GM13977 (cell line): ENCODE measurements at regions not wholly inside any gene's neighbourhood (a gene's known extent, or its start where the extent isn't known, plus 50 kb on each side); places are given as distances from the start of the nearest gene placed in this dataset.
"Not testable (repeated sequence)": the region's sequence is repeated elsewhere in the genome, so short reads cannot be mapped to it uniquely, and the experiment has no call there.

Experiments used
- DNase-seq: peaks from one replicate; pipeline ENCODE4 v3.0.0; 2012; ENCODE audit warnings: low spot score
- in situ Hi-C: fragments of 300-500 bp; cut with MboI; formaldehyde crosslinking; loops from one replicate; pipeline ENCODE4 v1.12.0; 2022; ENCODE audit warnings: low sequenced_read_pairs, low pct_unique_long_range_greater_than_20kb, mixed read lengths, inconsistent platforms; ENCODE audit not compliant: unreplicated experiment
- TF ChIP-seq, protein P1 (sequence below): IDR thresholded peaks from 2 replicates; pipeline ENCODE4 v1.5.1; 2012; ENCODE audit warnings: mild to moderate bottlenecking, control low read depth; ENCODE audit not compliant: insufficient read depth; ENCODE audit errors: extremely low read depth, missing control alignments

DNA sequence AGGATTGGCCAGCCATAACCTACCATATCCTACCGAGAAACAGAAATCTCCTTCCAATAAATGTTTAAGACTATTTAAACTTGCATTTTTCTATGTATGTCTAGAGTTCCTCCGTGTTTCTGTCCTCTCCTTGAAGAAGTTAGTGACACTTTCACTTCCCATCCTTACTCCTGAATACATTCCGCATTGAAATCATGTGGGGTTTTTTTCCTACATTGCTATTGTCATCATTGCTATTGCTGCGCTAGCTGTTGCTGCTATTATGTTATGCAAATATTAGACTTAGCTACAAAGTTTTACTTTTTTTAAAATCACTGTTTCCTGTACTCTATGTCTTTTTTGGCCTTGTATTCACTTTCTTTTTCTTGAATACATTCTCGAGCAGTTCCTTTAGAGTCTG, 83.3 kb upstream of the NEK6 start:
- no peak for DNase-seq
- TF ChIP-seq, protein P1, sequence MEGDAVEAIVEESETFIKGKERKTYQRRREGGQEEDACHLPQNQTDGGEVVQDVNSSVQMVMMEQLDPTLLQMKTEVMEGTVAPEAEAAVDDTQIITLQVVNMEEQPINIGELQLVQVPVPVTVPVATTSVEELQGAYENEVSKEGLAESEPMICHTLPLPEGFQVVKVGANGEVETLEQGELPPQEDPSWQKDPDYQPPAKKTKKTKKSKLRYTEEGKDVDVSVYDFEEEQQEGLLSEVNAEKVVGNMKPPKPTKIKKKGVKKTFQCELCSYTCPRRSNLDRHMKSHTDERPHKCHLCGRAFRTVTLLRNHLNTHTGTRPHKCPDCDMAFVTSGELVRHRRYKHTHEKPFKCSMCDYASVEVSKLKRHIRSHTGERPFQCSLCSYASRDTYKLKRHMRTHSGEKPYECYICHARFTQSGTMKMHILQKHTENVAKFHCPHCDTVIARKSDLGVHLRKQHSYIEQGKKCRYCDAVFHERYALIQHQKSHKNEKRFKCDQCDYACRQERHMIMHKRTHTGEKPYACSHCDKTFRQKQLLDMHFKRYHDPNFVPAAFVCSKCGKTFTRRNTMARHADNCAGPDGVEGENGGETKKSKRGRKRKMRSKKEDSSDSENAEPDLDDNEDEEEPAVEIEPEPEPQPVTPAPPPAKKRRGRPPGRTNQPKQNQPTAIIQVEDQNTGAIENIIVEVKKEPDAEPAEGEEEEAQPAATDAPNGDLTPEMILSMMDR, result no peak
- in situ Hi-C loops, result no loop called here

DNA sequence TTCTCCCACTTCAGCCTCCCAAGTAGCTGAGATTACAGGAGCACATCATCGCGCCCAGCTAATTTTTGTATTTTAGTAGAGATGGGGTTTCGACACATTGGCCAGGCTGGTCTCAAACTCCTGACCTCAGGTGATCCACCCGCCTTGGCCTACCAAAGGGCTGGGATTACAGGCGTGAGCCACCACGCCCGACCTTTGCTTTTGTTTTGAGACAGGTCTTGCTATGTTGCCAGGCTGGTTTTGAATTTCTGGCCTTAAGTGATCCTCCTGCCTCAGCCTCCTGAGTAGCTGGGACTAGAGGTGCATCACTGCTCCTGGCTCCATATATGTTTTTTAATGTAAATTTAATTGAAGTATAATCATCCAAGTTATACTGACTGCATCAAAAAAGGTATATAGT, 80.2 kb upstream of the NEK6 start:
- DNase-seq, in situ Hi-C loops: not testable (repeated sequence)

DNA sequence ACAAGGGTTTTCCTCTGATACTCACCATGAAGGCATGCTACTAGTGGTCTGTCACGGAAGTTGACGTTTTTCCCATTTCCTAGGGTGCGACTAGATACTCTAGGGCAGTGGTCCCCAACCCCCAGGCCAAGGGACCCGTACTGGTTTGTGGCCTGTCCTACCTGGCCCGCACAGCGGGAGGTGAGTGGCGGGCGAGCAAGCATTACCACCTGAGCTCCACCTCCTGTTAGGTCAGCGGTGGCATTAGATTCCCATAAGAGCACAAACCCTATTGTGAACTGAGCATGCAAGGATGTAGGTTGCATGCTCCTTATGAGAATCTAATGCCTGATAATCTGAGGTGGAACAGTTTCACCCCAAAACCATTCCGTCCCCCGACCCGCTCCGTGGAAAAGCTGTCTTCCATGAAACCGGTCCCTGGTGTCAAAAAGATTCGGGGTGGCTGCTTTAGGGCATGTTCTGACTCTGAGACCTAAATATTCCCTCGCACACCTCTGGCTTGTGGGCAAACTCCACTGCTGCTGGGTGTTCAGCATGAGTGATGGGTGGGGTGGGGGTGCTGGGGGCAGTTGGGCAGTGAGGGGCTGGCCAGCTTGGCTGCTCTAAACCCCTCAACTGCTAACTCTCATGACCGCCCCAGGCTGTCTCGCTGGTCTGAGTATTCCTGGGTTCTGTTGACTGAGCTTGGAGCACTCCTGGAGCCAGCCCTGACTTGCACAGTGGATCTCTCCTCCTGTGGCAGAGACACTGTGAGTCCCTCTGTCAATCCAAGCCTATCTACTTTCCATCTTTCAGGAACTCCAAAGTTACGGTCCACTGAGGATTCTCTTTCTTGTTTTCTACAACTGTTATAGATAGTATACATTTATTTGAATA, 78.3 kb upstream of the NEK6 start:
- in situ Hi-C loops, result no loop called here
- DNase-seq, result no peak
- TF ChIP-seq, protein P1, result no peak

DNA sequence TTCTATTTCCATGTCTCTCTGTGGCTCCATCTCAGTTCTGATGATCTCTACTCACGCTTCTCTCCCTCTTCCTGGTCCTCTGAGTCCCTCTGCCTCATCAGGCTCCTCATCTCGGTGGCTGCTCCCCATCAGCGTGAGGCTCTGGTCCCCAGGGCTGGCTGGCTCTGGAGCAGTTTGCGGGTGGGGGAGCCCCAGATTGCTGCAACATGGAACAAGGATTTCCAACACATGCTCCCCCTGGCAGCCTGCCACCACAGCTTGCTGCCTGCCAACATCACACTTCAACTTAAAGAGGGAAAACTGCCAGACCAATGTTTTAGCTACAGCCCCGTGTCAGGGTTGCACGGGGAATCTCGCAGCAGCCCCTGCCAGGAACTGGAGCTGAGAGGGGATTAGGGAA, 77.2 kb upstream of the NEK6 start:
- in situ Hi-C loops, result no loop called here
- no peak for DNase-seq
- TF ChIP-seq, protein P1, result no peak

DNA sequence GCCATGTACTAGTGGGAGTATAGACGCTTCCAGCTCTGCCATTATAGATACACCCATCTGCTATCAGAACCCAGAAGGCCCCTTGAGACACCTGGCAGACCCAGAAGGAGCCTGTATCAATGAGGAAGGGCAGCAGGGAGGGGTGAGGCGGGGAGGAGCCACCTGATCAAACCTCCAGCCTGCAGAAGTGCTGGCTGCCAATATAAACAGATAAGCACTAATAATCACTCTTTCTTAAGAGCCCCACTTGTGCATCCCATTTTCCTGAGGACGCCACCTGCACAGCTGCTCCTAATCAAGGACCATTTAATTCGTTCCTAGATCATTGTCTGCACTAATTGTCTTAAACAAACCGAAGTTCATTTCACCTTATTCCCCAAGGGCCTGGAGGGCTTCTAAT, 75.0 kb upstream of the NEK6 start:
- TF ChIP-seq, protein P1, result no peak
- in situ Hi-C loops, result no loop called here

DNA sequence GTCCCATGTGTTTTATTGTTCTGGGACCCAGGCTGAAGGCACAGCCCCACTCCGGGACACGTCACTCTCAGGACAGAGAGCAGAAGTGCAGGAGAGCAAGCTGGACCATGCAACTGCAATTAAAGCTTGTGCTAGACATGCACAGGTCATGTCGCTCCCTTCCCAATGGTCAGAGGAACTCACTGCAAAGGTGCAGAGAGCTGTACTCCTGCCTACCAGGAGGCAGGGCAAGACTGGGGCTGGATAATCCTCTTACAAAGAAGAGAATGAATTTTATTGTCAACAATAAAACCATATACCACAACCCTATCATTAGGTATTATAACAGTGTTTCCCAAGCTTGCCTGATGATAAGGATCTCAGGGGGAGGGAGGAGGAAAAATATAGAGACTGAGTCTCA, 74.0 kb upstream of the NEK6 start:
- in situ Hi-C loops, result no loop called here
- no peak for DNase-seq
- TF ChIP-seq, protein P1, result no peak

More for the DNA sequence above, 75.0 kb upstream of the NEK6 start:
- no peak for DNase-seq

DNA sequence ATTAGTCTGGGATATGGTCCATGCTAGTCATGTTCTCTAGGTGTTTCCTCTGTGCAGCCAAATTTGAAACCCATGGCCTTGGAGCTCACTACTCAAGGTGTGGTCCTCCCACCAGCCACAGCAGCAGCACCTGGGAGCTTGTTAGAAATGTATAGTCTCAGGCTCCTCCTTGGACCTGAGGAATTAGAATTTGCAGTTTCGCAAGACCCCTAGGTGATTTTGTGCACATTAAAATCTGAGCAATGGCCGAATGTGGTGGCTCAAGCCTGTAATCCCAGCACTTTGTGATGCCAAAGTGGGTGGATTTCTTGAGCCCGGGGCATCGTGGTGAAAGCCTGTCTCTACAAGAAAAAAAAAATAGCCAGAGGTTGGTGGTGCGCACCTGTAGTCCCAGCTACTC, 72.3 kb upstream of the NEK6 start:
- no peak for DNase-seq
- in situ Hi-C loops, result no loop called here

More for the DNA sequence above, 72.3 kb upstream of the NEK6 start:
- TF ChIP-seq, protein P1, result no peak
